ENCODE measurements at regions not wholly inside any gene's neighbourhood (a gene's known extent, or its start where the extent isn't known, plus 50 kb on each side); places are given as distances from the start of the nearest gene placed in this dataset.

DNA sequence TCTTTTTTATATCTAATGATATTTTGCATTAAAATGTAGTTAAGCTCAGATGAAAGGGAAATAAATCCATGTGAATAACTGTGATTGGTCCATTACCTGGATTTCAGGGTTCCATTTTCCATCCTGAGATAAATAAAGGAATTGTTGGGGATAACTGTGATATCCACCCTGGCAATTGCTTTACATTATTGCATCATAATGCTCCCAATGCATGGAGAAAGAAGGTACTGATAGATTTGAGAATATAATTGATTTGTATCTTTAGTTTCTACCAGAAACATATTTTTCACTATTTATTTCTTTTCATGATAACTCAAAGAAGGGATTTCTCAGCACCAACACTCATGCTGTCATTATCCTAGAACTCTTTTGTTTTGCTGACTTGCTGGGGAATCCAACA is 102.0 kb upstream of the KCNQ5 start:
- TF ChIP-seq, protein P1, sequence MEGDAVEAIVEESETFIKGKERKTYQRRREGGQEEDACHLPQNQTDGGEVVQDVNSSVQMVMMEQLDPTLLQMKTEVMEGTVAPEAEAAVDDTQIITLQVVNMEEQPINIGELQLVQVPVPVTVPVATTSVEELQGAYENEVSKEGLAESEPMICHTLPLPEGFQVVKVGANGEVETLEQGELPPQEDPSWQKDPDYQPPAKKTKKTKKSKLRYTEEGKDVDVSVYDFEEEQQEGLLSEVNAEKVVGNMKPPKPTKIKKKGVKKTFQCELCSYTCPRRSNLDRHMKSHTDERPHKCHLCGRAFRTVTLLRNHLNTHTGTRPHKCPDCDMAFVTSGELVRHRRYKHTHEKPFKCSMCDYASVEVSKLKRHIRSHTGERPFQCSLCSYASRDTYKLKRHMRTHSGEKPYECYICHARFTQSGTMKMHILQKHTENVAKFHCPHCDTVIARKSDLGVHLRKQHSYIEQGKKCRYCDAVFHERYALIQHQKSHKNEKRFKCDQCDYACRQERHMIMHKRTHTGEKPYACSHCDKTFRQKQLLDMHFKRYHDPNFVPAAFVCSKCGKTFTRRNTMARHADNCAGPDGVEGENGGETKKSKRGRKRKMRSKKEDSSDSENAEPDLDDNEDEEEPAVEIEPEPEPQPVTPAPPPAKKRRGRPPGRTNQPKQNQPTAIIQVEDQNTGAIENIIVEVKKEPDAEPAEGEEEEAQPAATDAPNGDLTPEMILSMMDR (IDR thresholded peaks at IDR 0.05) = no peak
- no peak for TF ChIP-seq POLR2A (IDR thresholded peaks at IDR 0.05)

Measured in body of pancreas (tissue), 4 donors.